OCI-LY3 (cell line): ENCODE measurements at regions not wholly inside any gene's neighbourhood (a gene's known extent, or its start where the extent isn't known, plus 50 kb on each side); places are given as distances from the start of the nearest gene placed in this dataset.

ENCODE experiments used
- EZH2phosphoT487 ChIP-seq: fragments of 200-600 bp; shearing (Covaris generic); IDR thresholded peaks from 2 replicates; pipeline ENCODE4 v1.6.1; 2018; ENCODE audit warnings: antibody characterized with exemption, mixed run types, low read depth
- TF ChIP-seq, protein P1 (sequence below): fragments of 200-600, 300-600 bp; sonication (generic); IDR thresholded peaks from 2 replicates; pipeline ENCODE4 v1.5.1; 2014; ENCODE audit warnings: antibody characterized with exemption, low read length, low read depth

GRCh38 chr4:123621072-123621705, 224.6 kb downstream of the SPRY1 start:
- TF ChIP-seq, protein P1, sequence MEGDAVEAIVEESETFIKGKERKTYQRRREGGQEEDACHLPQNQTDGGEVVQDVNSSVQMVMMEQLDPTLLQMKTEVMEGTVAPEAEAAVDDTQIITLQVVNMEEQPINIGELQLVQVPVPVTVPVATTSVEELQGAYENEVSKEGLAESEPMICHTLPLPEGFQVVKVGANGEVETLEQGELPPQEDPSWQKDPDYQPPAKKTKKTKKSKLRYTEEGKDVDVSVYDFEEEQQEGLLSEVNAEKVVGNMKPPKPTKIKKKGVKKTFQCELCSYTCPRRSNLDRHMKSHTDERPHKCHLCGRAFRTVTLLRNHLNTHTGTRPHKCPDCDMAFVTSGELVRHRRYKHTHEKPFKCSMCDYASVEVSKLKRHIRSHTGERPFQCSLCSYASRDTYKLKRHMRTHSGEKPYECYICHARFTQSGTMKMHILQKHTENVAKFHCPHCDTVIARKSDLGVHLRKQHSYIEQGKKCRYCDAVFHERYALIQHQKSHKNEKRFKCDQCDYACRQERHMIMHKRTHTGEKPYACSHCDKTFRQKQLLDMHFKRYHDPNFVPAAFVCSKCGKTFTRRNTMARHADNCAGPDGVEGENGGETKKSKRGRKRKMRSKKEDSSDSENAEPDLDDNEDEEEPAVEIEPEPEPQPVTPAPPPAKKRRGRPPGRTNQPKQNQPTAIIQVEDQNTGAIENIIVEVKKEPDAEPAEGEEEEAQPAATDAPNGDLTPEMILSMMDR = no peak
- no peak for TF ChIP-seq EZH2phosphoT487
